Peyer's patch (tissue), 4 donors: ENCODE measurements at regions not wholly inside any gene's neighbourhood (a gene's known extent, or its start where the extent isn't known, plus 50 kb on each side); places are given as distances from the start of the nearest gene placed in this dataset.

Source experiments
- DNase-seq, 3 donors: peaks; one replicate each; pipeline ENCODE4 v3.0.0-alpha.2; 2017 to 2019
- H3K27ac ChIP-seq, 4 donors: fragments of 200-600 bp; sonication (generic); one replicate each; pipeline ENCODE4 v1.5.1; 2016 to 2019
- H3K27me3 ChIP-seq, 2 donors: fragments of 200-600 bp; sonication (generic); one replicate each; pipeline ENCODE4 v1.5.1; 2019
- H3K36me3 ChIP-seq, 3 donors: fragments of 200-600 bp; sonication (generic); one replicate each; pipeline ENCODE4 v1.5.1; 2016 to 2019
- H3K4me1 ChIP-seq, 4 donors: fragments of 200-600 bp; sonication (generic); one replicate each; pipeline ENCODE4 v1.5.1; 2016 to 2019
- H3K4me3 ChIP-seq, 4 donors: fragments of 200-600 bp; sonication (generic); 1 replicate in 3 of 4; 2 replicates in 1 of 4; pipeline ENCODE4 v1.5.1; 2016 to 2019; ENCODE audit warnings: mild to moderate bottlenecking in 1 of 4
- H3K9me3 ChIP-seq, 4 donors: fragments of 200-600 bp; sonication (generic); one replicate each; pipeline ENCODE4 v1.5.1; 2016 to 2019; ENCODE audit warnings: mild to moderate bottlenecking in 1 of 4
- POLR2A ChIP-seq, 2 donors: fragments of 450-650 bp; IDR thresholded peaks; one replicate each; pipeline ENCODE4 v1.5.1; 2017; ENCODE audit warnings: antibody characterized with exemption in 2 of 2, mild to moderate bottlenecking in 2 of 2, moderate library complexity in 2 of 2
- TF ChIP-seq, protein P1 (sequence below), 6 experiments: fragments of 450-650 bp in 4 of 6; fragments of 200-600 bp in 2 of 6; sonication (generic) in 1 of 6; IDR thresholded peaks; one replicate each; pipeline ENCODE4 v1.5.1; 2017 to 2019; ENCODE audit warnings: antibody characterized with exemption in 6 of 6, mild to moderate bottlenecking in 3 of 6, moderate library complexity in 1 of 6

DNA sequence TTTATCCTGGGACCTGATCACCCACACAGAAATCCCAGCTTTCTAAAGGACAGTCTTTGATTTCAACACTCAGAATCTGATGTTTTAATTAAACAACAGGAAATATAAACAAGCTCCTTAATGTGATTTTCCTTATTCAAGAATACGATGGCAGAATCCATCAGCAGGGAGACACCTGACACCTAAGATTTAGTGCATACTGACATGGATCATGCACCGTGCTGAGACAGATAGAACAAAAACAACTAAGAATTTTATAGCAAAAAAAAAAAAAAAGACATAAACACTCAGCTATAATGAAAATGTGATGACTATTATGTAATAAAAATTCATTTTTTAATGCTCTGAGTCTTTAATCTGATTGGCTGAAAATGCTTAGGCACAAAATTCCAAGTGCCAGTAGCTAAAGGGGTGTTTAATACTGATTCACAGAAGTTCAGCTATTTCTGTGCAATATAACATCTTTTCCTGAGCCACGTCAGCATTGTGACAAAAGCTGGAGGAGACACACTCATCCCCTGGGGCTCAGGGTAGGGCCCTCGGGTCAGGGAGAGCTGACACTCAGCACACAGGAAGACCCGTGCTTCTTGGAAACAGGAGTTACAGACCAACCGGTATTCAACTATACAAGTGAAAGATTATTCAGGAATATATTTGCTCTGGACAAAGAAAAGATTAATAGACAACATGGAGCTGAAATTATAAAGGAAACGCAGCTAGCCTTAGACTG lies 247.4 kb downstream of the FBXO15 start:
- no peak overlapping the region for H3K27ac ChIP-seq
- DNase-seq, result no peak
- TF ChIP-seq POLR2A (IDR thresholded peaks at IDR 0.05), result no peak
- TF ChIP-seq, protein P1, sequence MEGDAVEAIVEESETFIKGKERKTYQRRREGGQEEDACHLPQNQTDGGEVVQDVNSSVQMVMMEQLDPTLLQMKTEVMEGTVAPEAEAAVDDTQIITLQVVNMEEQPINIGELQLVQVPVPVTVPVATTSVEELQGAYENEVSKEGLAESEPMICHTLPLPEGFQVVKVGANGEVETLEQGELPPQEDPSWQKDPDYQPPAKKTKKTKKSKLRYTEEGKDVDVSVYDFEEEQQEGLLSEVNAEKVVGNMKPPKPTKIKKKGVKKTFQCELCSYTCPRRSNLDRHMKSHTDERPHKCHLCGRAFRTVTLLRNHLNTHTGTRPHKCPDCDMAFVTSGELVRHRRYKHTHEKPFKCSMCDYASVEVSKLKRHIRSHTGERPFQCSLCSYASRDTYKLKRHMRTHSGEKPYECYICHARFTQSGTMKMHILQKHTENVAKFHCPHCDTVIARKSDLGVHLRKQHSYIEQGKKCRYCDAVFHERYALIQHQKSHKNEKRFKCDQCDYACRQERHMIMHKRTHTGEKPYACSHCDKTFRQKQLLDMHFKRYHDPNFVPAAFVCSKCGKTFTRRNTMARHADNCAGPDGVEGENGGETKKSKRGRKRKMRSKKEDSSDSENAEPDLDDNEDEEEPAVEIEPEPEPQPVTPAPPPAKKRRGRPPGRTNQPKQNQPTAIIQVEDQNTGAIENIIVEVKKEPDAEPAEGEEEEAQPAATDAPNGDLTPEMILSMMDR (IDR thresholded peaks at IDR 0.05), result no peak
- H3K4me3 ChIP-seq, result no peak overlapping the region
- no peaks in the 10 kb centered on the region for H3K9me3 ChIP-seq
- H3K36me3 ChIP-seq, result no peaks in the 10 kb centered on the region
- H3K4me1 ChIP-seq, result no peaks in the 10 kb centered on the region
- H3K27me3 ChIP-seq, result no peaks in the 10 kb centered on the region

DNA sequence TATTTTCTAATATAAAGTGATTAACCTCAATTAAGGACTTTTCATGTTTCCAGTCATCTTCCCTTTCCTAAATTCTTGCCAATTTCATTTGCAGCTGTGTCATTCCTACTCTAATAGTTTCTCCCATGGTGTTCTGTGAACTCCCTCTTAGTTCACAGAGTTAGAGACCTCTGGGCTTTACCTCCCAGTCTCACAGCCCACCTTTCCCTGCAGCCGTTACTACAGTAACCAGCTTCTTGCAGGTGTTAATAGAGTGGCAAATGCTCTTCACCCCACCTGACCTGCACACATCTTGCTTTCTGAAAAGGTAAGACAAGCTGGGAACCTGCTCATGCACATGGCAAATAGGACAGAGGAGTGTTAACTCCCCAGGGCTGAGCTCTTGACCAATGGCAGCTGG lies 250.1 kb downstream of the FBXO15 start:
- Histone ChIP-seq H3K27me3 (no peaks in the 10 kb centered on the region), H3K36me3 (no peaks in the 10 kb centered on the region), H3K27ac (no peak overlapping the region), H3K9me3 (no peaks in the 10 kb centered on the region), H3K4me3 (no peak overlapping the region), H3K4me1 (no peaks in the 10 kb centered on the region)
- DNase-seq, result no peak
- TF ChIP-seq, protein P1 (IDR thresholded peaks at IDR 0.05), result no peak
- TF ChIP-seq POLR2A (IDR thresholded peaks at IDR 0.05), result no peak

DNA sequence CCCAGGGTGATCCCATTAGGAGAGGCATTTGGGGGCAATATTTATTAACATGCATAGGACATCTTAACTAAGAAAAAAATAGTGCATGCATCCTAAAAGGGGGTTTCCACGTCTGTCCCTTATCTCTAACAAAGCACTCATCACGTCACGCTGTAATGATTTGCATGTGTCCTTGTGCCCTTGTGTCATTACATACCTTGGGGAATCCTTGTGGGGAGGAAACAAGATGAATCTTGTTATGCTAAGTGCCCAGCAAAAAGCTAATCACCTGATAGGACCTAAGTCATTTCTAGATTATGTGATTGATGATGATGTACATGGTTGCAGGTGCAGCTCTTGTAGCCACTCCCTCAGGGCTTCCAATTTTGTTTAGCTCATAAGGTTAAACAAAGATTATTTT lies 250.9 kb downstream of the FBXO15 start:
- Histone ChIP-seq H3K4me1 (no peaks in the 10 kb centered on the region), H3K27ac (no peak overlapping the region), H3K4me3 (no peak overlapping the region), H3K9me3 (no peaks in the 10 kb centered on the region), H3K36me3 (no peaks in the 10 kb centered on the region), H3K27me3 (no peaks in the 10 kb centered on the region)
- no peak for DNase-seq
- TF ChIP-seq, protein P1 (IDR thresholded peaks at IDR 0.05), result no peak
- no peak for TF ChIP-seq POLR2A (IDR thresholded peaks at IDR 0.05)

DNA sequence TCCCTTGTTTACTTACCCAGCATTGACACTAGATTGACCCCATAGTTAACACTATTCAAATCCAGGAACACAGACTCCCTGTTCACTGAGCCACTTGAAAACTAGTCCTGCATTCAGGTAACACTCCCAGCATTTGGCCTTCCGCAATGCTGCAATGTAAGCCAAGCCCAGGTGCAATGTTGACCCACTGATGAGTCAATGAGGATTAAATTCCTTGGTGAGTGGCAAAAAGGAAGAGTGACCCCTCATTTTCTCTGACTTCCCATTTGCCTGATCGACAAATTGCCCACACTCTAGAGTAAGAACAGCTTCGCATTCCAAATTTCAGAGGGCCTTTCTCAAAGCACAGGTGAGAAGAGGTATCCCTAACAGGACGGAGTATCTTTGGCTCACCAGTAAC lies 251.9 kb downstream of the FBXO15 start:
- H3K36me3 ChIP-seq, result no peaks in the 10 kb centered on the region
- H3K4me1 ChIP-seq, result no peaks in the 10 kb centered on the region
- TF ChIP-seq, protein P1 (IDR thresholded peaks at IDR 0.05), result no peak
- no peak for TF ChIP-seq POLR2A (IDR thresholded peaks at IDR 0.05)
- no peaks in the 10 kb centered on the region for H3K27me3 ChIP-seq
- H3K27ac ChIP-seq, result no peak overlapping the region
- DNase-seq, result no peak
- no peaks in the 10 kb centered on the region for H3K9me3 ChIP-seq
- no peak overlapping the region for H3K4me3 ChIP-seq

DNA sequence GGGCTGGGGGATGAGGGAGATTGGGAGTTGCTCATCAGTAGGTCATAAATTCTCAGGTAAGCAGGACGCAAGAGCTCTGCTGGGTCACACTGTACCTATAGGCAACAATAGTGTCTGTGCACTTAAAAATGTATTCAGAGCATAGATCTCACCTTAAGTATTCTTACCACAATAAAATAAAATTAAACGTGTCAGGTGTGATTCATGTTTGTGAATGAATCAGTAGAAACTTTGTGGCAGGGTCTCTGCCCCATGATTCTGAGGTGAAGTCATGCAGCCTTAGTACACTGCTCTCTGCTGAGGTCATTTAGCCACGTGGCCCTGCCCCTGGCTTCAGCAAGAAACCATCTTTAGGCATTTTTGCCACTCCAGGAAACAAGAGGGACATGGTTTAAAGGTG lies 253.8 kb downstream of the FBXO15 start:
- no peak for DNase-seq
- H3K36me3 ChIP-seq, result no peaks in the 10 kb centered on the region
- H3K4me1 ChIP-seq, result no peaks in the 10 kb centered on the region
- TF ChIP-seq POLR2A (IDR thresholded peaks at IDR 0.05), result no peak
- TF ChIP-seq, protein P1 (IDR thresholded peaks at IDR 0.05), result no peak
- no peaks in the 10 kb centered on the region for H3K27me3 ChIP-seq
- no peak overlapping the region for H3K4me3 ChIP-seq
- no peaks in the 10 kb centered on the region for H3K9me3 ChIP-seq
- H3K27ac ChIP-seq, result no peak overlapping the region
